Colonic mucosa (tissue), 4 donors: ENCODE measurements at regions not wholly inside any gene's neighbourhood (a gene's known extent, or its start where the extent isn't known, plus 50 kb on each side); places are given as distances from the start of the nearest gene placed in this dataset.

ENCODE experiments used
- DNase-seq: peaks from one replicate; pipeline ENCODE4 v3.0.0-alpha.2; 2020
- H3K27ac ChIP-seq: fragments of 200-600 bp; one replicate; pipeline ENCODE4 v1.8.0; 2021
- H3K27me3 ChIP-seq: fragments of 200-600 bp; one replicate; pipeline ENCODE4 v1.8.0; 2021
- H3K36me3 ChIP-seq: fragments of 200-600 bp; one replicate; pipeline ENCODE4 v1.8.0; 2021
- H3K4me1 ChIP-seq: fragments of 200-600 bp; one replicate; pipeline ENCODE4 v1.8.0; 2021; ENCODE audit warnings: mild to moderate bottlenecking
- H3K4me3 ChIP-seq: fragments of 200-600 bp; one replicate; pipeline ENCODE4 v1.8.0; 2021
- H3K9ac ChIP-seq, 2 donors: one replicate each; pipeline ENCODE4 v1.7.0; 2013; ENCODE audit warnings: control low read depth in 2 of 2, low read depth in 2 of 2, low read length in 2 of 2
- H3K9me3 ChIP-seq: fragments of 200-600 bp; one replicate; pipeline ENCODE4 v1.8.0; 2021
- CTCF ChIP-seq: fragments of 200-600 bp; IDR thresholded peaks from one replicate; pipeline ENCODE4 v1.8.0; 2022; ENCODE audit warnings: antibody characterized with exemption, mild to moderate bottlenecking
- intact Hi-C: fragments of 100-400 bp; cut with DNase I; formaldehyde crosslinking; loops from one replicate; pipeline ENCODE4 v1.14.1; 2022
- donor health status: healthy.
- donor health status: DM: no; HTN: no; CAD: no.
- donor health status: DM: no; HTN: no; CAD: no.

- Histone ChIP-seq H3K27me3 (no peaks in the 10 kb centered on the region), H3K36me3 (no peaks in the 10 kb centered on the region), H3K9ac (no peak overlapping the region), H3K4me3 (no peak overlapping the region), H3K9me3 (no peaks in the 10 kb centered on the region), H3K4me1 (no peaks in the 10 kb centered on the region), H3K27ac (no peak overlapping the region)
- intact Hi-C loops = no loop called here
- TF ChIP-seq CTCF = no peak
- no peak for DNase-seq
Observed at GRCh38 chr12:127230843-127231260, 1036.1 kb upstream of the TMEM132C start.

- Histone ChIP-seq H3K4me3 (no peak overlapping the region), H3K27ac (no peak overlapping the region), H3K27me3 (no peaks in the 10 kb centered on the region), H3K9ac (no peak overlapping the region), H3K36me3 (no peaks in the 10 kb centered on the region), H3K9me3 (no peaks in the 10 kb centered on the region), H3K4me1 (no peaks in the 10 kb centered on the region)
- intact Hi-C loops = no loop called here
- DNase-seq = no peak
- no peak for TF ChIP-seq CTCF
Observed at GRCh38 chr12:127231371-127231770, 1035.6 kb upstream of the TMEM132C start.

GRCh38 chr12:127233016-127233415, 1034.0 kb upstream of the TMEM132C start:
- H3K9me3 ChIP-seq = no peaks in the 10 kb centered on the region
- H3K4me1 ChIP-seq = no peaks in the 10 kb centered on the region
- TF ChIP-seq CTCF = no peak
- H3K4me3 ChIP-seq = no peak overlapping the region
- no peak overlapping the region for H3K27ac ChIP-seq
- no peaks in the 10 kb centered on the region for H3K27me3 ChIP-seq
- H3K9ac ChIP-seq = no peak overlapping the region
- no peak for DNase-seq
- intact Hi-C loops = no loop called here
- H3K36me3 ChIP-seq = no peaks in the 10 kb centered on the region

- no peaks in the 10 kb centered on the region for H3K9me3 ChIP-seq
- TF ChIP-seq CTCF = no peak
- no peak overlapping the region for H3K9ac ChIP-seq
- no peak for DNase-seq
- H3K4me3 ChIP-seq = no peak overlapping the region
- H3K36me3 ChIP-seq = no peaks in the 10 kb centered on the region
- H3K27me3 ChIP-seq = no peaks in the 10 kb centered on the region
- intact Hi-C loops = no loop called here
- no peak overlapping the region for H3K27ac ChIP-seq
- no peaks in the 10 kb centered on the region for H3K4me1 ChIP-seq
Observed at GRCh38 chr12:127235761-127236160, 1031.2 kb upstream of the TMEM132C start.

- H3K4me3 ChIP-seq = no peak overlapping the region
- H3K36me3 ChIP-seq = no peaks in the 10 kb centered on the region
- H3K27me3 ChIP-seq = no peaks in the 10 kb centered on the region
- no peak for TF ChIP-seq CTCF
- no peaks in the 10 kb centered on the region for H3K4me1 ChIP-seq
- no peaks in the 10 kb centered on the region for H3K9me3 ChIP-seq
- H3K9ac ChIP-seq = no peak overlapping the region
- intact Hi-C loops = no loop called here
- no peak overlapping the region for H3K27ac ChIP-seq
- DNase-seq = no peak
Observed at GRCh38 chr12:127236491-127236890, 1030.5 kb upstream of the TMEM132C start.

- intact Hi-C loops = no loop called here
- H3K4me1 ChIP-seq = no peaks in the 10 kb centered on the region
- H3K36me3 ChIP-seq = no peaks in the 10 kb centered on the region
- H3K9ac ChIP-seq = no peak overlapping the region
- TF ChIP-seq CTCF = no peak
- H3K27ac ChIP-seq = no peak overlapping the region
- no peak overlapping the region for H3K4me3 ChIP-seq
- DNase-seq = no peak
- no peaks in the 10 kb centered on the region for H3K9me3 ChIP-seq
- no peaks in the 10 kb centered on the region for H3K27me3 ChIP-seq
Observed at GRCh38 chr12:127237151-127237550, 1029.8 kb upstream of the TMEM132C start.
